H7 (cell line): ENCODE measurements at regions not wholly inside any gene's neighbourhood (a gene's known extent, or its start where the extent isn't known, plus 50 kb on each side); places are given as distances from the start of the nearest gene placed in this dataset.
"Not testable (repeated sequence)": the region's sequence is repeated elsewhere in the genome, so short reads cannot be mapped to it uniquely, and the experiment has no call there.

ENCODE experiments used
- DNase-seq: peaks from one replicate; pipeline ENCODE4 v3.0.0; 2012
- H3K27me3 ChIP-seq: 2 replicates; pipeline ENCODE4 v1.6.0; 2011; ENCODE audit warnings: mild to moderate bottlenecking, low read length; ENCODE audit not compliant: control insufficient read depth, insufficient read depth
- H3K36me3 ChIP-seq: replicated peaks from 2 replicates; pipeline ENCODE4 v1.5.1; 2011; ENCODE audit warnings: low read length; ENCODE audit not compliant: control insufficient read depth, insufficient read depth
- H3K4me3 ChIP-seq: 2 replicates; pipeline ENCODE4 v1.5.1; 2011; ENCODE audit warnings: low read depth, mild to moderate bottlenecking, control low read depth, low read length, moderate library complexity; ENCODE audit not compliant: insufficient read depth

DNA sequence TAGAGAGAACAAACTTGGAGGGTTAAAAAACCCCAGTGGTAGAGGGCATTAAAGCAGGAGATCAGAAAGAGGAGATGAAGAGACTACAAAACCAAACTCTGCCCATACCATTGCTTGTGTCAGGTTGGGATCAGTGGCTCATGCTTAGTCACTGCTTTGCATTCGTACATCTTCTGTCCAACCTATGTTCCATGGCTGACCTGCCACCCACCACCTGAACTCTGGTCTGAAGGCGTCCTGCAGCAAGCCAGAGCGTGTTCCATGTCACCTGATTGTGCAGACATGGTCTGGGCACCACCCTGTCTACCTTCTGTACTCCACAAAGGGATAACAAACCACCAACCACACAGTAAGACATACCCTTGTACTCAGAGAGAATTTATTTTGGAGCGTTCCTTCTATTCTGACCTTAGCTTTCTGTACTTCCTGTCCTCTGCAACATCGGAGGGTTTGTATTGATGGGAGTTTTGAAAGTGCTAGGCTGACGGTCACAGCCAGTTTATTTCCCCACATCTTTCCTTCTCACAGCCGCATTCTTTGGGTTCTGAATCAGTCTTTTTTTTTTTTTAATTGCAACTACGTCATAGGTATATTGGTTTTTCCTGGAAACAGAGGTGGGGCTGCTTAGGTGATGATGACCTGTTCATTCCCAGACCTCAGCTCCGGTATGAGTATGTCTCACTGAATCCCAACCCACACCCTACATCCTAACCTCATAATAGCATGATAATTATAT lies 88.3 kb downstream of the SOWAHC start:
- Histone ChIP-seq H3K4me3 (no peak overlapping the region), H3K36me3 (no peaks in the 10 kb centered on the region), H3K27me3 (no peaks in the 10 kb centered on the region)
- DNase-seq = no peak

DNA sequence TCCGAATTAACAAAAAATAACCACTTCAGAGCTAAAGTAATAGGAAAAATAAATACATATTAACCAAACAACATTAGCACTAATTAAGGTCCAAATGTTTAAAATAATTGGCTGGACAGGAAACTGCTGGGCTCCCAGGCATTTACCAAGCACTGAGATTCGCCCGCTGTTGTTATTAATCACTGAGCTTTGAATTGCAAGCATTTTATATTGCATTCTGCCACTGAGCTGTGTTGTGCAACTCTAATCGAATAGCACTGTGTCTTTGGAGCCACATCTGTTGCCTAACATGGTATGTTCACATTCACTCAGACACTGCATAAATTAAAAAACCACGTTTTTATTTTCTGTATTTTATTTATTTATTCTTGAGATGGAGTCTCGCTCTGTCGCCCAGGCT lies 88.9 kb downstream of the SOWAHC start:
- Histone ChIP-seq H3K36me3 (no peaks in the 10 kb centered on the region), H3K27me3 (no peaks in the 10 kb centered on the region), H3K4me3 (no peak overlapping the region)
- no peak for DNase-seq

DNA sequence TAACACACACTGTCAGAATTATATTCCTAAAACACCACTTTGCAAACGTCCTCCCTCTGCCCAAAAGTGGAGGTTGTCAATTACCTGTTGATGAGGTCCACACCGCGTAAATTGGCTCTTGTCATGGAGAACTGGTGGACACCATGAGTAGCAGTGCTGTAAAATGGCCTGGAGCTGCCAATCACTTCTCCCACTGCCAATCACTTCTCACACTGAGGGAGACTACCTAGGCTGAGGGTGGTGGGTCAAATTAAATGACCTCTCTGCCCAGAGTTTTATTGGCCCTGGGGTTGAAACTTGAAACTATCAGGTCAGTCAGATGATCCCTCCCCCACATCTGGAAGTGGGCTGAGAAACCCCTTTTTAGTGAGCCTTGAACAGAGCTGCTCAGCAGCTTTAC lies 89.6 kb downstream of the SOWAHC start:
- H3K27me3 ChIP-seq = no peaks in the 10 kb centered on the region
- H3K4me3 ChIP-seq = no peak overlapping the region
- H3K36me3 ChIP-seq = no peaks in the 10 kb centered on the region
- DNase-seq = no peak

GRCh38 chr2:109707281-109708147 lies 86.6 kb upstream of the RGPD5 start:
- Histone ChIP-seq H3K36me3 (no peaks in the 10 kb centered on the region), H3K4me3 (no peak overlapping the region), H3K27me3 (no peaks in the 10 kb centered on the region)
- no peak for DNase-seq

- no peak for DNase-seq
- Histone ChIP-seq H3K27me3 (no peaks in the 10 kb centered on the region), H3K36me3 (no peaks in the 10 kb centered on the region), H3K4me3 (no peak overlapping the region)
These were observed 83.4 kb upstream of the RGPD5 start for GRCh38 chr2:109710505-109711229.

- DNase-seq = no peak
- Histone ChIP-seq H3K4me3 (no peak overlapping the region), H3K27me3 (no peaks in the 10 kb centered on the region), H3K36me3 (no peaks in the 10 kb centered on the region)
These were observed 82.6 kb upstream of the RGPD5 start for GRCh38 chr2:109711230-109712122.

- Histone ChIP-seq H3K27me3 (no peaks in the 10 kb centered on the region), H3K36me3 (no peaks in the 10 kb centered on the region), H3K4me3 (no peak overlapping the region)
- DNase-seq = no peak
These were observed 82.0 kb upstream of the RGPD5 start for GRCh38 chr2:109712123-109712449.

DNA sequence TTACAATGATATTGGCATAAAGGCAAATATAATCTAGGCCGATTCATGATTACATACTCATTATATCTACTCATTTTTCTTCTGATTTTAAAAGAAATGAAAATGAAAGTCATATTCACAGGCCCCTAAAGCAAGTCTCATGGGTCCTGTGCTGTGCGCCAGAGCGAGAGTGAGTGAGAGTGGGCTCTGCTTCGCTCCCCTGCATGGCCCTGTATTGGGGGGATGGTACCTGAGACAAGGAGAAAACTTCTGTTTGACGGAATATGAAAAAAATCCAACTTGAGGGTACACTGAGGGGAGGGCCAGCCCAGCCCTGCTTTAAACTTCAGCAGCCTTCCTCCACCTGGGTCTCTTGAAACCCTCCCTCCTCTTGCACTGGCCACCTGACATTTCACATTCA lies 81.4 kb upstream of the RGPD5 start:
- DNase-seq = no peak
- Histone ChIP-seq H3K36me3 (no peaks in the 10 kb centered on the region), H3K27me3 (no peaks in the 10 kb centered on the region), H3K4me3 (no peak overlapping the region)

- H3K36me3 ChIP-seq = no peaks in the 10 kb centered on the region
- no peaks in the 10 kb centered on the region for H3K27me3 ChIP-seq
- DNase-seq = no peak
- H3K4me3 ChIP-seq = no peak overlapping the region
These were observed 78.7 kb upstream of the RGPD5 start for GRCh38 chr2:109715313-109715805.

DNA sequence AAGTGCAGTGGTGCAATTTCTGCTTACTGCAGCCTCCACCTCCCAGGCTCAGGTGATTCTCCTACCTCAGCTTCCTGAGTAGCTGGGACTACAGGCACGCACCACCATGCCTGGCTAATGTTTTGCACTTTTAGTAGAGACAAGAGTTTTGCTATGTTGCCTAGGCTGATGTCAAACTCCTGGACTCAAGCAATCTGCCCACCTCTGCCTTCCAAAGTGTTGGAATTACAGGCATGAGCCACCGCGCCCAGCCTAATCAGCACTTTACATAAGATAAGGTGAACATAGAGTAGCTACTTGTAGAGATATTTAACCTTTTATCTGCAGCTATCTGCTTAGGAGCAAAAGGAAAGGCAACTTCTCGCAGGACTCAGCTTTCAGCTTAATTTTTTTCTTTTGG lies 77.5 kb upstream of the RGPD5 start:
- not testable (repeated sequence) for H3K4me3 ChIP-seq, DNase-seq, H3K36me3 ChIP-seq, H3K27me3 ChIP-seq

DNA sequence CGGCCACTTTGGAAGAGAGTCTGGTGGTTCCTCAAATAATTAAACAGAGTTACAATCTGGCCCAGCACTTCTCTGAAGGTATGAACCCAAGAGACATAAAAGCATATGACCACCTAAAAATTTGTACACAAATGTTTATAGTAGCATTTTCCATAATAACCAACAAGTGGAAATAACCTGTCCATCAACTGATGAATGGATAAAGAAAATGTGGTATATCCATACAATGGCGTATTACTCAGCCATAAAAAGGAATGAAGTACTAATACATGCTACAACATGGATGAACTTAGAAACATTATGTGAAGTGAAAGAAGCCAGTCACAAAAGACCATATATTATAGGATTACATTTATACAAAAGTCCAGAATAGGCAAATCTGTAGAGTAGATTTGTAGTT lies 76.0 kb upstream of the RGPD5 start:
- no peak for DNase-seq
- Histone ChIP-seq H3K4me3 (no peak overlapping the region), H3K36me3 (no peaks in the 10 kb centered on the region), H3K27me3 (no peaks in the 10 kb centered on the region)

- DNase-seq = no peak
- no peak overlapping the region for H3K4me3 ChIP-seq
- no peaks in the 10 kb centered on the region for H3K36me3 ChIP-seq
- H3K27me3 ChIP-seq = no peaks in the 10 kb centered on the region
These were observed 74.2 kb upstream of the RGPD5 start for GRCh38 chr2:109719871-109720270.

GRCh38 chr2:109720380-109721106 lies 73.6 kb upstream of the RGPD5 start:
- H3K27me3 ChIP-seq = no peaks in the 10 kb centered on the region
- H3K36me3 ChIP-seq = no peaks in the 10 kb centered on the region
- no peak for DNase-seq
- no peak overlapping the region for H3K4me3 ChIP-seq
